BLaER1 treated with 17β-estradiol and CSF1 and Interleukin-3, amounts not matched to agents 10 nM and 100 nM (cell line): ENCODE measurements at regions not wholly inside any gene's neighbourhood (a gene's known extent, or its start where the extent isn't known, plus 50 kb on each side); places are given as distances from the start of the nearest gene placed in this dataset.

ENCODE experiments used
- H3K27ac ChIP-seq, 11 experiments: shearing (Covaris generic); formaldehyde crosslinking; 2 replicates each; pipeline ENCODE4 v1.8.1; 2022
- H3K27me3 ChIP-seq, 11 experiments: shearing (Covaris generic); formaldehyde crosslinking; 2 replicates each; pipeline ENCODE4 v1.8.1; 2022
- H3K36me3 ChIP-seq, 11 experiments: shearing (Covaris generic); formaldehyde crosslinking; 2 replicates each; pipeline ENCODE4 v1.8.1; 2022
- H3K4me1 ChIP-seq, 10 experiments: shearing (Covaris generic); formaldehyde crosslinking; 2 replicates each; pipeline ENCODE4 v1.8.1; 2022
- H3K4me2 ChIP-seq, 11 experiments: shearing (Covaris generic); formaldehyde crosslinking; 2 replicates each; pipeline ENCODE4 v1.8.1; 2022
- H3K4me3 ChIP-seq, 10 experiments: shearing (Covaris generic); formaldehyde crosslinking; 2 replicates each; pipeline ENCODE4 v1.8.1; 2022
- H3K9ac ChIP-seq, 11 experiments: shearing (Covaris generic); formaldehyde crosslinking; 2 replicates each; pipeline ENCODE4 v1.8.1; 2022
- H3K9me3 ChIP-seq, 11 experiments: shearing (Covaris generic); formaldehyde crosslinking; replicated peaks in 1 of 11; 2 replicates each; pipeline ENCODE4 v1.8.1; 2022
- H4K20me1 ChIP-seq, 11 experiments: shearing (Covaris generic); formaldehyde crosslinking; 2 replicates each; pipeline ENCODE4 v1.8.1; 2022
- Cebpa-rat ChIP-seq, 11 experiments: shearing (Covaris generic); IDR thresholded peaks; 2 replicates each; pipeline ENCODE4 v1.8.1; 2022

DNA sequence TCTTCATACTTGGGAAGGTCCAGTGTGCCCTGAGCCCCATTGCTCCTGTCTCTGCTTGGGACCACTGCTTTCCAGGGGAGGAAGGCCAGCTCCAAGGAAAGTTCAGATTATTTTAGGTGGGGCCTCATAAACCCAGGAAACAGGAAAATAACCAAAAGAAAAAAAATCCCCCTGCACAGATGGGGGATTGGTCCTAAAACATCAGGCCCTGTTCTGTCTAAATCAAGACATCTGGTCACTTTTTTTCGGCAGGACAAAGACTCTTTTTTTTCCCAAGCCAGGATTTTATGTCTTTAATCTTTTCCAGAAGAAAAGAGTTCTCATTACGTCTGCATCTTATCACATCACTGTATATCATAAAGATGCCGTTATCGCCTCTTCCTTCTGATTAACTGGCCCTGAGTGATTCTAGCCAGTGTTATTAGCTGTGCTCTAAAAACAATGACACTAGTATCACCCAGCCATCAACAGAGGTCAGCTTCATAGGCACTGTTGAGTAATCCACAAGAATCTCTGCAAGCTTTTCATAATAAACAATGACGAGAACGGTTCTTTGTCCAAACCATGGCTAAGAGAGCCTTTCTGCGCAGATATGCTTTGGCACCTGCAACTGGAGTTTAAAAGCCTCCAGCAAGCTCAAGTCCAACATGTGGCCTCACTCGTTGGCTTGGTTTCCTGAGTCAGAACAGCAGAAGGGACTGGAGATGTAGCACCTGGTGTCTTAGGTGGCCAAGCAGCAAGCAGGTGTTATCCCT lies 138.2 kb downstream of the VAPA start:
- Histone ChIP-seq H3K27ac (no peak overlapping the region), H3K9ac (no peak overlapping the region), H3K4me1 (peaks cover 8 to 30% (median 23%) of the 10 kb centered on the region in 10 experiments), H3K4me3 (no peak overlapping the region), H3K9me3 (no peaks in the 10 kb centered on the region), H4K20me1 (no peaks in the 10 kb centered on the region), H3K36me3 (no peaks in the 10 kb centered on the region), H3K4me2 (no peak overlapping the region), H3K27me3 (no peaks in the 10 kb centered on the region)
- no peak for TF ChIP-seq Cebpa-rat (IDR thresholded peaks at IDR 0.05)

GRCh38 chr18:10052871-10053270 lies 139.1 kb downstream of the VAPA start:
- H3K36me3 ChIP-seq: no peaks in the 10 kb centered on the region
- no peaks in the 10 kb centered on the region for H3K27me3 ChIP-seq
- no peak overlapping the region for H3K4me3 ChIP-seq
- no peak overlapping the region for H3K27ac ChIP-seq
- H3K9ac ChIP-seq: no peak overlapping the region
- TF ChIP-seq Cebpa-rat (IDR thresholded peaks at IDR 0.05): no peak
- no peaks in the 10 kb centered on the region for H4K20me1 ChIP-seq
- no peak overlapping the region for H3K4me2 ChIP-seq
- peaks cover 16 to 37% (median 31%) of the 10 kb centered on the region in 10 experiments for H3K4me1 ChIP-seq
- H3K9me3 ChIP-seq: no peaks in the 10 kb centered on the region

DNA sequence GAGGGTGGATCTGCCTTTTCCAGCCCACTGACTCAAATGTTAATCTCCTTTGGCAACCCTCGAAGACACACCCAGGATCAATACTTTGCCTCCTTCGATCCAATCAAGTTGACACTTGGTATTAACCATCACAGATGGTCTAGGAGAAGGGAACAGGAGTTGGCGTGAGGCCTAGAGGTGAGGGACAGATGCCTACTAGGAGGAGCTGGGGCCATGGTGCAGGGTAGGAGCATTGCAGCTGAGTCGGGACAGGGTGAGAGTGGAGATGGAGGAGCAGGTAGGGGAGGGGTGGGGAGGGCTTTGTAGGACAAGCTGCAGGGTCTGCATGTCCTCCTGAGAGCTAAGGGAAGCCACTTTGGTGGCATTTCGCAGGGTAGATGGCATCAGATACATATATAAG lies 140.0 kb downstream of the VAPA start:
- Histone ChIP-seq H4K20me1 (no peaks in the 10 kb centered on the region), H3K4me2 (0 out of 22 replicates have a peak overlapping the region, but pooled peaks of 1 of the 11 experiments have one; percentile 87), H3K4me1 (peaks cover 26 to 47% (median 41%) of the 10 kb centered on the region in 10 experiments), H3K4me3 (no peak overlapping the region), H3K27me3 (no peaks in the 10 kb centered on the region), H3K27ac (no peak overlapping the region), H3K9me3 (no peaks in the 10 kb centered on the region), H3K36me3 (no peaks in the 10 kb centered on the region), H3K9ac (no peak overlapping the region)
- TF ChIP-seq Cebpa-rat (IDR thresholded peaks at IDR 0.05): no peak

DNA sequence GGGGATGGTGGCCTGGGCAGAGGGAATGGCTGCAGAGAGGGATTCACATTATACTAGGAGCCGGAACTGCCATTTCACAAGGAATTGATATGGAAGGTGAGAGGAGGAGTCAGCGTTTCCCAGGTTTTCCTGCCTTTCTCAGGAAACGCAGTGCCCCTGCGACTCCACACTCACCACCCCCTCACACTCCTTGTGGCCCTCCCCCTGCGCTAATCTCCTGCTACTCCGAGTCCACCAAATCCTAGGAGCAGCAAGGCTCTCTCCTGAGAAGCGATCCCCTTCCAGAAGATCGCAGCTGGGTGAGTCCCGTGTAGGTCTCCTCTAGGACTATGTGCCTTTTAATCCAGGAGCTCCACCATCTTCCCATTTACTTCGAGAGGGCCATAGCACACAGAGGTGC lies 140.6 kb downstream of the VAPA start:
- H3K27me3 ChIP-seq: no peaks in the 10 kb centered on the region
- H3K36me3 ChIP-seq: no peaks in the 10 kb centered on the region
- H3K27ac ChIP-seq: peak overlapping the region in 3 of 11 experiments; percentile 24 to 93 (median 35); a peak in 5 of 22 replicates
- no peak overlapping the region for H3K9ac ChIP-seq
- H4K20me1 ChIP-seq: no peaks in the 10 kb centered on the region
- no peak for TF ChIP-seq Cebpa-rat (IDR thresholded peaks at IDR 0.05)
- no peak overlapping the region for H3K4me3 ChIP-seq
- peak overlapping the region in 4 of 11 experiments; percentile 87 to 97 (median 91); a peak in 4 of 22 replicates for H3K4me2 ChIP-seq
- no peaks in the 10 kb centered on the region for H3K9me3 ChIP-seq
- peaks cover 29 to 52% (median 46%) of the 10 kb centered on the region in 10 experiments for H3K4me1 ChIP-seq

GRCh38 chr18:10055125-10055750 lies 141.4 kb downstream of the VAPA start:
- Histone ChIP-seq H3K27me3 (no peaks in the 10 kb centered on the region), H3K4me1 (peaks cover 38 to 61% (median 55%) of the 10 kb centered on the region in 10 experiments), H3K27ac (peak overlapping the region in 7 of 11 experiments; percentile 22 to 93 (median 35); a peak in 8 of 22 replicates), H3K4me2 (peak overlapping the region in 7 of 11 experiments; percentile 31 to 97 (median 87); a peak in 14 of 22 replicates), H3K4me3 (no peak overlapping the region), H4K20me1 (no peaks in the 10 kb centered on the region), H3K36me3 (no peaks in the 10 kb centered on the region), H3K9me3 (no peaks in the 10 kb centered on the region), H3K9ac (0 out of 22 replicates have a peak overlapping the region, but pooled peaks of 1 of the 11 experiments have one; percentile 12)
- TF ChIP-seq Cebpa-rat (IDR thresholded peaks at IDR 0.05): peak in 5 of 11 experiments; percentile 35 to 73 (median 58); a peak in 6 of 22 replicates

DNA sequence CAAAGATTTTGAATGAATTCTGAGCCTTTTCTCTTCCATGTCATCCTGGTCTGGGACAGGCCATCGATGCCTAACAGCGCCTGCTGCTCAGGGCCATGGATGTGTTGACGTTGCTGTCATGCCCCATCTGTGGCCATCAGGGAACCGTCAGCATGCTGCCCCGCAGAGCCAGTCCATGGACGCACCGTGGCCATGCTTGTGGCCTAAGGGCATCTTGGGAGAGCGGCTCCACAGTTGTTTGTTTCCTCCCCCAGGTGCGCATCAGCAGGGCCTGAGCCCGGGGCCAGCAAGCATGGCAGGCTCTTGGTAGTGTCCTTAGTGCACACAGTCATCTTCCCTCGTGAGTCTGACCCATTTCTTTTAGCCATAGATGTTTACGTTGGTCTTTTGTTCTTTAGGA lies 142.7 kb downstream of the VAPA start:
- Histone ChIP-seq H3K4me3 (0 out of 20 replicates have a peak overlapping the region, but pooled peaks of 1 of the 10 experiments have one; percentile 5), H3K27ac (peak overlapping the region; percentile 71 to 97 (median 89); a peak in 19 of 22 replicates), H3K9me3 (no peaks in the 10 kb centered on the region), H3K4me2 (peak overlapping the region; percentile 72 to 97 (median 87)), H4K20me1 (no peaks in the 10 kb centered on the region), H3K27me3 (no peaks in the 10 kb centered on the region), H3K4me1 (peaks cover 51 to 74% (median 67%) of the 10 kb centered on the region in 10 experiments), H3K36me3 (no peaks in the 10 kb centered on the region), H3K9ac (peak overlapping the region in 7 of 11 experiments; percentile 52 to 84 (median 79); a peak in 10 of 22 replicates)
- no peak for TF ChIP-seq Cebpa-rat (IDR thresholded peaks at IDR 0.05)

DNA sequence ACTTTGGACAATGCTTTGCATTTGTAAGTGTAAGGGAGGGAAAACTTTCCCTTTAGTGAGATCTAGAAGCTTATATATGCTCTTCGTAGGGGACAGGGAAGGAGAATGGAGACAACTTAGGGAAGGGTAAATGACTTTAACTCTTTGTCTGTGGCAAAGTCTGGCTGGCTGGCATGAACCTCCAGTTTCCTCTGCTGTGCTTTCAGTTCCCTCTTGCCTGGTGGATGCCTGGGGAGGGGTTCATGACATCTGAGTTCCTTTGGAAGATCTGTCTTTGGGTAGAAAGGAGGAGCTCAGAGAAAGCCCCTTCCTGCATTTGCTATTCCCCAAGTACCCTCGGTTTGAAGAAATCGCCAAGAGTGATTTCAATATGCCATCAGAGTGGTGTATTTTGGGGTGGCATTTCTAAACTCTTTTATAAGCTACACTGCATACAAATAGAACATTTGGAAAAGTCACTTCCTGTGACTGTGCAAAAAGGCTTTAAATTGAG lies 143.6 kb downstream of the VAPA start:
- H3K36me3 ChIP-seq: no peaks in the 10 kb centered on the region
- TF ChIP-seq Cebpa-rat (IDR thresholded peaks at IDR 0.05): peak in 1 of 11 experiments; percentile 46; a peak in 2 of 22 replicates
- peaks cover 60 to 83% (median 77%) of the 10 kb centered on the region in 10 experiments for H3K4me1 ChIP-seq
- peak overlapping the region; percentile 71 to 97 (median 89) for H3K27ac ChIP-seq
- peak overlapping the region; percentile 72 to 97 (median 87) for H3K4me2 ChIP-seq
- peak overlapping the region; percentile 3 to 84 (median 76); a peak in 19 of 22 replicates for H3K9ac ChIP-seq
- no peaks in the 10 kb centered on the region for H3K9me3 ChIP-seq
- peak overlapping the region in 7 of 10 experiments; percentile 1 to 49 (median 16); a peak in 5 of 20 replicates for H3K4me3 ChIP-seq
- no peaks in the 10 kb centered on the region for H4K20me1 ChIP-seq
- no peaks in the 10 kb centered on the region for H3K27me3 ChIP-seq

DNA sequence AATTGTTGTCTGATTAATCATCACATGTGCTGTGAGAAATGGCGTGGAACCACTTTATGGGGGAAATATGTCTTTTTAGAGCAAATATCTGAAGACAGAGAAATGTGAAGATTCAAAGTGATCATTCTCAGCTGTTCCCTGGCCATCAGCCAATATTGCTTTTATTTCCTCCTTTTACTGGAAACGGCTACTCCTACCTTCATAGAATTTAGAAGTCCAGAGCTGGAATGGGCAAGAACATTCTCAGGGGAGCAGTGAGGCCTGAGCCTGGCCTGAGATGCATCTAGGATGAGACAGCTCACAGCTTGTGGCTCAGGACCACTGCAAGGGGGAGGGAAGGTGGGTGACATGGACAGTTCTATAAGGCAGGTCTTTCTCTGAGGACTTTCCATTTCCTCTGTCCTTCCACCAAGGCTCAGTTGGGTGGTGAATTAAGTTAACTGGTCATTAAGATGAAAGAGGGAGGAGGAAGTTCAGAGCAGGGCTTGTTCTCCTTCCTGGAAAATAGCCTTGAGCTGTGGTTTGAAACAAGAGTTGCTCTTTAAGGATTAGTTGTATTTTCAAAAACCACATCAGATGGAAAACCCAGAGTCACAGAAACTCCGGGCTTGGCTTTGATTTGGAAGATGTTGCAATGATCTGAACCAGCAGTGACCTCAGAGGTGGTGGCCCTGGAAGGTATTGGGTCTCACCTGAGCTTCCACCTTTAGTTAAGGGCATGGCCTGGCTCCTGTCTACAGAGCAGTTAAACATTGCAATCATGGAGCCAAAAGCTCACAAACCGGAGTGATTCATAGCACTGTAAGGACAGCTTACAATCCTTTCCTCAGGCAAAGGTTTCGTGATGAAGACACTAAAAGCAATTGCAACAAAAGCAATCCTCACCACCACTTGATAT lies 144.3 kb downstream of the VAPA start:
- Histone ChIP-seq H3K9me3 (no peaks in the 10 kb centered on the region), H3K27ac (peak overlapping the region; percentile 71 to 97 (median 89)), H3K27me3 (no peaks in the 10 kb centered on the region), H3K4me3 (peak overlapping the region in 6 of 10 experiments; percentile 1 to 49 (median 12); a peak in 7 of 20 replicates), H3K36me3 (no peaks in the 10 kb centered on the region), H3K9ac (peak overlapping the region; percentile 51 to 84 (median 76); a peak in 20 of 22 replicates), H4K20me1 (no peaks in the 10 kb centered on the region), H3K4me1 (peaks cover 67 to 87% (median 83%) of the 10 kb centered on the region in 10 experiments), H3K4me2 (peak overlapping the region; percentile 72 to 97 (median 87))
- TF ChIP-seq Cebpa-rat (IDR thresholded peaks at IDR 0.05): peak in 9 of 11 experiments; percentile 31 to 76 (median 48); a peak in 11 of 22 replicates
